Right atrium auricular region (tissue), 2 donors: ENCODE measurements at regions not wholly inside any gene's neighbourhood (a gene's known extent, or its start where the extent isn't known, plus 50 kb on each side); places are given as distances from the start of the nearest gene placed in this dataset.

Experiments
- DNase-seq: peaks from one replicate; pipeline ENCODE4 v3.0.0-alpha.2; 2019; ENCODE audit warnings: low spot score
- H3K27ac ChIP-seq, 2 donors: fragments of 200-600 bp; sonication (generic); 1 replicate in 1 of 2; 2 replicates in 1 of 2; pipeline ENCODE4 v1.5.1; 2016 to 2019
- H3K27me3 ChIP-seq, 2 donors: fragments of 200-600 bp; sonication (generic); one replicate each; pipeline versions ENCODE4 v1.5.1 to v1.6.0; 2017 to 2019
- H3K36me3 ChIP-seq: fragments of 200-600 bp; sonication (generic); one replicate; pipeline ENCODE4 v1.5.1; 2016
- H3K4me1 ChIP-seq, 2 donors: fragments of 200-600 bp; sonication (generic); one replicate each; pipeline versions ENCODE4 v1.5.1 to v1.6.0; 2017 to 2019
- H3K4me3 ChIP-seq, 2 donors: fragments of 200-600 bp; sonication (generic); 1 replicate in 1 of 2; 2 replicates in 1 of 2; pipeline ENCODE4 v1.5.1; 2017 to 2019; ENCODE audit warnings: mild to moderate bottlenecking in 1 of 2, moderate library complexity in 1 of 2
- H3K9me3 ChIP-seq, 2 donors: fragments of 200-600 bp; sonication (generic); one replicate each; pipeline ENCODE4 v1.5.1; 2019
- TF ChIP-seq, protein P1 (sequence below), 2 donors: fragments of 200-600 bp; sonication (generic); IDR thresholded peaks; one replicate each; pipeline ENCODE4 v1.5.1; 2019; ENCODE audit warnings: antibody characterized with exemption in 2 of 2

DNA sequence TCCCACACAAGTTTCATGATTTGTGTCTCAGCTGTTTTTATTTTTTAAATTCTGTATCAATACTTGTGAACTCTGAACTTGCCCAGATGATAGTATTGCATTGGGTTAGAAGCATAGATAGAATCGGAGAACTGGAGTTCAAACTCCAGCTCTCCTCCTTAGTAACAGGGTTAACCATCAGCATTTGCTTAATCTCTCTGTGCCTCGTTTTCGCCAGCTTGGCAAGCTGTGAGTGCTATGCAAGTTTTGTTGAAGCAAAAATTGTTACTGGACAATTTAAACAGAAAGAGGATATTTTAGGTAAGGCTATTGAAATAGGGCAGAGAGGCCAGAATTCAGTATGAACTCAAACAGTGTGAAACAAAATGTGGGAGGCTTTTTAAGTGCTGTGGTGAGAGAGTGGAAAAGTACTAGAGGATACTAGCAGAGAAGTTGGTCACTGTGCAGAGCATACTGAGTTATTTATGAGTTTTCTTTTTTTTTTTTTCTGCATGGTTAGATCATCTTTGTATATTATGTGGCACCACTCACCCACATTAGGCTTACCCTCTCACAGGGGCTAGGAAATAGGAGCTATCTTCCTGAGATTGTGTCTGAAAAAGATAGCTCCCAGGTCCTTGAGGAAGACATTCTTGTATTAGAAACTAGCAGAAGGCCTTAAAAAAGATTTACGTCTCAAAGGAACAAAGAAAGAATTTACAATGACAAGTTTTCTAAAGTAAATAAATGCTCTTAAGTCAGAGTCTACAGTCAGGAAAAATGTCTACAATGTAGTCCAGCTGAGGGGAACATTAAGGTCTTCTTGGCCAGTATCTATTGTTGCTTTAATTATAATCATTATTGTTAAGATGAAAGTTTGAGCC lies 1126.6 kb downstream of the FAT4 start:
- H3K27ac ChIP-seq: peak overlapping the region in 1 of 2 donors; percentile 60
- DNase-seq: no peak

GRCh38 chr4:126445596-126445995 lies 1130.8 kb downstream of the FAT4 start:
- H3K27me3 ChIP-seq: no peaks in the 10 kb centered on the region
- TF ChIP-seq, protein P1, sequence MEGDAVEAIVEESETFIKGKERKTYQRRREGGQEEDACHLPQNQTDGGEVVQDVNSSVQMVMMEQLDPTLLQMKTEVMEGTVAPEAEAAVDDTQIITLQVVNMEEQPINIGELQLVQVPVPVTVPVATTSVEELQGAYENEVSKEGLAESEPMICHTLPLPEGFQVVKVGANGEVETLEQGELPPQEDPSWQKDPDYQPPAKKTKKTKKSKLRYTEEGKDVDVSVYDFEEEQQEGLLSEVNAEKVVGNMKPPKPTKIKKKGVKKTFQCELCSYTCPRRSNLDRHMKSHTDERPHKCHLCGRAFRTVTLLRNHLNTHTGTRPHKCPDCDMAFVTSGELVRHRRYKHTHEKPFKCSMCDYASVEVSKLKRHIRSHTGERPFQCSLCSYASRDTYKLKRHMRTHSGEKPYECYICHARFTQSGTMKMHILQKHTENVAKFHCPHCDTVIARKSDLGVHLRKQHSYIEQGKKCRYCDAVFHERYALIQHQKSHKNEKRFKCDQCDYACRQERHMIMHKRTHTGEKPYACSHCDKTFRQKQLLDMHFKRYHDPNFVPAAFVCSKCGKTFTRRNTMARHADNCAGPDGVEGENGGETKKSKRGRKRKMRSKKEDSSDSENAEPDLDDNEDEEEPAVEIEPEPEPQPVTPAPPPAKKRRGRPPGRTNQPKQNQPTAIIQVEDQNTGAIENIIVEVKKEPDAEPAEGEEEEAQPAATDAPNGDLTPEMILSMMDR (IDR thresholded peaks at IDR 0.05): no peak

More for the DNA sequence above, 1126.6 kb downstream of the FAT4 start:
- Histone ChIP-seq H3K36me3 (no peaks in the 10 kb centered on the region), H3K4me3 (no peak overlapping the region), H3K27me3 (no peaks in the 10 kb centered on the region), H3K9me3 (no peaks in the 10 kb centered on the region), H3K4me1 (no peaks in the 10 kb centered on the region)
- TF ChIP-seq, protein P1 (IDR thresholded peaks at IDR 0.05): no peak

DNA sequence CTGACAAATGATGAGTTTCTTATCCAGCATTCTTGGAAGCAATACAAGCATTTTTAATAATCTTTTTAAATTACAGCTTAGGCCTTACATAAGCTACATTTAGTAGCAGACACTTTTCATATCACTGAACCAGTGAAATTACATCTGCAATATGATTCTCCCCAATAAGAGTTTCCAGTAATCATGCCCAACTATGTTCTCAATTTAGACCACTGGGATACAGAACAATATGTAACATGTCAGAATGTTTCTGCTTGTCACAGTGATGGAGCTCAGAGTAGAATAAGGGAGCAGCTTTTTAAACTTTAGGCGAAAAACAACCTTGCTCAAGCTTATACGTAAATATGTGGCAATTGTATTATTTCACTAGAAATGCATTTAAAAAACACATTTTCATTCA lies 1132.2 kb downstream of the FAT4 start:
- H3K4me1 ChIP-seq: no peaks in the 10 kb centered on the region
- no peak overlapping the region for H3K27ac ChIP-seq
- H3K4me3 ChIP-seq: no peak overlapping the region
- H3K36me3 ChIP-seq: no peaks in the 10 kb centered on the region
- H3K9me3 ChIP-seq: no peaks in the 10 kb centered on the region
- TF ChIP-seq, protein P1 (IDR thresholded peaks at IDR 0.05): no peak
- DNase-seq: no peak
- H3K27me3 ChIP-seq: no peaks in the 10 kb centered on the region

More at GRCh38 chr4:126445596-126445995, 1130.8 kb downstream of the FAT4 start:
- no peaks in the 10 kb centered on the region for H3K9me3 ChIP-seq
- H3K36me3 ChIP-seq: no peaks in the 10 kb centered on the region
- DNase-seq: no peak
- H3K4me1 ChIP-seq: no peaks in the 10 kb centered on the region
- H3K27ac ChIP-seq: no peak overlapping the region
- H3K4me3 ChIP-seq: no peak overlapping the region

DNA sequence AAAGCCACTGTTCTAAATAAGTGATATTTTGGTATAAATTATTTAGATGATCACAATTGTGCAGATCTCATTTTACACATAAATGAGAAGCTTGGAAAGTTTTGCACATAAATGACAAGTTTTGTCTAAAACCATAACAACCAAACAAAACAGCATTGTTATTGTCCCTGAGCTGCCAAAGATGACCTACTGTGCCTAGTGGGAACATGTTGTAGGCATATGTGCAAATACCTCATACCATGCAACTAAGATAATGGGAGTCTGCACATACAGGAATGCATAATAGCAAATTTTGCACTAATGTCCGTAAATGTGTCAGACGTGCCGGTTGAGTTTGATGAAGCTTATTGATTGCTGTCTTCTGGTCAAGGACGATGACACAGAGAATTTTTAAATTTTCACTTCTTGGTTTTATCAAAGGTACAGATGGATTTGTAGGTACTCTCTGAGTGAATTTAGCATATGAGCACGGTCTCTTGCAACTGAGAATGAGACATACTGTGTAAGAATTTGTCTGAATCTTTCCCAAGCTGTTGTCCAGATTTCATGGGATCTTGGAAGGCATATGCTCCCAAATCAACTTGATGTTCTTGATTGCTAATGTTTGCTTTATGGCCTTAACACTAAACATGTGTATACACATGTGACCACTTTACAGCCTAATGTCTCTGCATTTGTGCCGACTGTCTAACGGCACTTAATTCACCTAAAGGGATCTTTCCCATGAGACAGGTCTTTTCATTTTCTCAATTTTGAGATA lies 1133.5 kb downstream of the FAT4 start:
- Histone ChIP-seq H3K9me3 (no peaks in the 10 kb centered on the region), H3K27ac (no peak overlapping the region), H3K27me3 (no peaks in the 10 kb centered on the region), H3K4me1 (no peaks in the 10 kb centered on the region), H3K36me3 (no peaks in the 10 kb centered on the region), H3K4me3 (no peak overlapping the region)
- DNase-seq: no peak
- TF ChIP-seq, protein P1 (IDR thresholded peaks at IDR 0.05): no peak

DNA sequence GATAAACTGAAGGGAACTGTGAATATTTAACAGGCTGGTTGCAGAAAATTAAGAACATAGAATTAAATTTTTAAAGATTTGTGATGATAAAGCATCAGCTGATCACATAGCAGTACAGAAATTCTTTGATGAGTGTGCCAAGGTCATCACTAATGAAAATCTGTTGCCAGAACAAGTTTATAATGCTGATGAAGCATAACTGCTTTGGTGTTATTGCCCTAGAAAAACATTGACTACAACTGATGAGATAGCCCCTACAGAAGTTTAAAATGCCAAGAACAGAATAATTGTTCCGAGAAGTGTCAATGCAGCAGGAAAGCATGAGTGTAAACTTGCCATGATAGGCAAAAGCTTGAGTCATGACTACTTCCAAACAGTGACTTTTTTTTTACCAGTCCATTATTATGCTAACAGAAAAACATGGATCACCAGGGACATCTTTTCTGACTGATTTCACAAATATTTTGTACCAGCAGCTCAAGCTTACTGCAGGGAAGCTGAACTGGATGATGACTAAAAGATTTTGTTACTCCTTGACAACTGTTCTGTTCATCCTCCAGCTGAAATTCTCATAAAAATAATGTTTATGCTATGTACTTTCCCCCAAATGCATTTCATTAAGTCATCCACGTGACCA lies 1136.6 kb downstream of the FAT4 start:
- Histone ChIP-seq H3K9me3 (no peaks in the 10 kb centered on the region), H3K4me1 (no peaks in the 10 kb centered on the region), H3K4me3 (no peak overlapping the region), H3K27me3 (no peaks in the 10 kb centered on the region), H3K36me3 (no peaks in the 10 kb centered on the region), H3K27ac (no peak overlapping the region)
- DNase-seq: no peak
- TF ChIP-seq, protein P1 (IDR thresholded peaks at IDR 0.05): no peak
